GM13976 (cell line): ENCODE measurements at regions not wholly inside any gene's neighbourhood (a gene's known extent, or its start where the extent isn't known, plus 50 kb on each side); places are given as distances from the start of the nearest gene placed in this dataset.

ENCODE experiments used
- DNase-seq: peaks from one replicate; pipeline ENCODE4 v3.0.0; 2012; ENCODE audit warnings: low spot score
- in situ Hi-C: fragments of 300-500 bp; cut with MboI; formaldehyde crosslinking; loops from one replicate; pipeline ENCODE4 v1.12.0; 2022; ENCODE audit warnings: low sequenced_read_pairs, mixed read lengths, inconsistent platforms; ENCODE audit not compliant: unreplicated experiment
- TF ChIP-seq, protein P1 (sequence below): IDR thresholded peaks from 2 replicates; pipeline ENCODE4 v1.5.1; 2012; ENCODE audit warnings: borderline replicate concordance, mild to moderate bottlenecking; ENCODE audit not compliant: insufficient read depth; ENCODE audit errors: extremely low read depth, missing control alignments, control extremely low read depth

DNA sequence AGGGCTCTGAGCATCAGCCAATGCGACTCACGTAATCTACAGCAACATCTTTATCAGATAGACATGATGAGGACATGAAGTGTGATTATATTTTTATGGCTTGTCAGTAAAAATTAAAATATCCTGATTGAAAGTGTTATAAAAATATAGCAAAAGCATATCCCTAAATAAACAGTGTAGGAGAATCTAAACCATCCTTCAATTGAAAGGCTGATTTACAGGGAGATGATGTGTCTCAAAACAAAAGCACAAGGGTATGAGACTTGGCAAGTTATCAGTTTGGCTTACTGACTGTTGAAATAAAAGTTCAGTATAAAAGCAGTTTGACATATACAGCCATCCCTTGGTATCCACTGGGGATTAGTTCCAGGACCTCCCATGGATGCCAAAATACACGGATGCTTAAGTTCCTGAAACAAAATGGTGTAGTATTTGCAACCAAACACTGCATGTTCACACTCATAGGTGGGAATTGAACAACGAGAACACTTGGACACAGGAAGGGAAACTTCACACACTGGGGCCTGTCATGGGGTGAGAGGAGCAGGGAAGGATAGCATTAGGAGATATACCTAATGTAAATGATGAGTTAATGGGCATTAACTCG lies 149.9 kb upstream of the MAP1B start:
- TF ChIP-seq, protein P1, sequence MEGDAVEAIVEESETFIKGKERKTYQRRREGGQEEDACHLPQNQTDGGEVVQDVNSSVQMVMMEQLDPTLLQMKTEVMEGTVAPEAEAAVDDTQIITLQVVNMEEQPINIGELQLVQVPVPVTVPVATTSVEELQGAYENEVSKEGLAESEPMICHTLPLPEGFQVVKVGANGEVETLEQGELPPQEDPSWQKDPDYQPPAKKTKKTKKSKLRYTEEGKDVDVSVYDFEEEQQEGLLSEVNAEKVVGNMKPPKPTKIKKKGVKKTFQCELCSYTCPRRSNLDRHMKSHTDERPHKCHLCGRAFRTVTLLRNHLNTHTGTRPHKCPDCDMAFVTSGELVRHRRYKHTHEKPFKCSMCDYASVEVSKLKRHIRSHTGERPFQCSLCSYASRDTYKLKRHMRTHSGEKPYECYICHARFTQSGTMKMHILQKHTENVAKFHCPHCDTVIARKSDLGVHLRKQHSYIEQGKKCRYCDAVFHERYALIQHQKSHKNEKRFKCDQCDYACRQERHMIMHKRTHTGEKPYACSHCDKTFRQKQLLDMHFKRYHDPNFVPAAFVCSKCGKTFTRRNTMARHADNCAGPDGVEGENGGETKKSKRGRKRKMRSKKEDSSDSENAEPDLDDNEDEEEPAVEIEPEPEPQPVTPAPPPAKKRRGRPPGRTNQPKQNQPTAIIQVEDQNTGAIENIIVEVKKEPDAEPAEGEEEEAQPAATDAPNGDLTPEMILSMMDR: no peak
- in situ Hi-C loops: no loop called here
- no peak for DNase-seq

DNA sequence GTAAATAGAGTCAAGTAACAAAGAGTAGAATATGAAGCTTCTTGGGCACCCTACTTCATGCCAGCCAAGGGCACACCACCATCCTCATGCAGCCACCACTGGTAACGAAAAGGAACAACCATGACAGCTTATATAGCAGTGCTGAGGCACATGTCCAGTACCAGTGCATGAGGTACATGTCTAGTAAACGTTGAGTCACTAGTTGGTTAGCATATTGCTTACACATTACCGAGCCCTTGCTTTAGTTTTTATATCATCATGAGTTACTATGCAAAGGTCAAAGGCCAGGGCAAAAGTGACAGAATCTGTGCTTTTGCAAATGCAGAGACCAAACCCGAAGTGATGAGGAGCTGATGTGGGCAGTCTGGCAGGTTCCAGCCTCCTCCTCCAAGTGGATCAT lies 147.1 kb upstream of the MAP1B start:
- TF ChIP-seq, protein P1: no peak
- in situ Hi-C loops: no loop called here
- DNase-seq: no peak

DNA sequence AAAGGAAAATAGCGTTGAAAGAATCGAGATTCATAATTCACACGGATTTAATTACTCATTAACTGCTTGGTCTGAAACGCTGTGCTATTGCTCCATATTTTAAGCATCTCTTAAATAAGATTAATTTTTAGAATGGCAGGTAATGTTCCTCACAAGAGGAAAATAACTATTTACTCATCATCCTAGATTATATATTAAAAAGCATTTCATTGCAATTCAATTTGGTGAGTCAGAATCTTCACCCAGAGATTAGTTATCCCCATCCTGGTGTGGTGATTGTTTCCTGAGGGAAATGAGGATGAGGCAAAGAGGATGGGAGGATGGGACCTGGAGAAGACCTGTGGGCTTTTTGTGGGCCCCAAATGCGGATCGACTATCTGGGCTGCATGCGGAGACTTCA lies 145.5 kb upstream of the MAP1B start:
- DNase-seq: no peak
- TF ChIP-seq, protein P1: no peak
- in situ Hi-C loops: no loop called here

DNA sequence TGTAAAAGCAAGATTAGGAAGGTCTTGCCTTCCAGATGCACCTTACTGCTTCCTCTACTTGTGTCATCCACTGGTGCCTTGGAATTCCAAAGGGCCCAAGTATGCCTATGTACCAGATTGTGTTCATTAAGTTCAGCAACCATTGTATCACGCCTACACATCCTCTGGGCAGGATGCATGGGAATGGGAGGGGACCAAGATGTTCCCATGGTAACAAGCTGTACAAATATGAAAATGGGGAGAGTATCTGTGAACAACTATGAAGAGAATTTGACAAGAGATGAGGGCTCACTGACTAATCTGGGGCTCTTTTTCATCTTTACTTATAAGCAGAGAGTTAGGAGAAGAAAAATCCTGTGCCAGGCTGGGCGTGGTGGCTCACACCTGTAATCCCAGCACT lies 137.8 kb upstream of the MAP1B start:
- DNase-seq: no peak
- in situ Hi-C loops: no loop called here
- TF ChIP-seq, protein P1: no peak

DNA sequence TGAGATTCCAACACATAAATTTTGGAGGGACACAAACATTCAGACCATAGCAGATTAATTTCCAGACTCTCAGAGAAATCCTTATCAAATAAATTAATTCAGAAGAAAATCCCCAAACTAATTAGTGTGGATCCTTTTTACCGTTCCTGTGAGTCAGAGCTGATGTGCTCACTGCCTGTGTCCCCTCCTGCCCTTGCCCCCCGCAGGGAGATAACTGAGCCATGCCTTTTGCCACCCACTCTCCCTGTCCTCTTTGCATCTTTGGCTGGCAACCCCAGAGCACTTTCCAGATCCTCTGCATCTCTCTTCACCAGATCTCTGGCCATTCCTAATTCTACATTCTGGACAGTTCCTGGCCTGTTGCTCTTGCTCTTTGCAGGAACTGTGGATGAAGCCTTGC lies 135.4 kb upstream of the MAP1B start:
- in situ Hi-C loops: no loop called here

DNA sequence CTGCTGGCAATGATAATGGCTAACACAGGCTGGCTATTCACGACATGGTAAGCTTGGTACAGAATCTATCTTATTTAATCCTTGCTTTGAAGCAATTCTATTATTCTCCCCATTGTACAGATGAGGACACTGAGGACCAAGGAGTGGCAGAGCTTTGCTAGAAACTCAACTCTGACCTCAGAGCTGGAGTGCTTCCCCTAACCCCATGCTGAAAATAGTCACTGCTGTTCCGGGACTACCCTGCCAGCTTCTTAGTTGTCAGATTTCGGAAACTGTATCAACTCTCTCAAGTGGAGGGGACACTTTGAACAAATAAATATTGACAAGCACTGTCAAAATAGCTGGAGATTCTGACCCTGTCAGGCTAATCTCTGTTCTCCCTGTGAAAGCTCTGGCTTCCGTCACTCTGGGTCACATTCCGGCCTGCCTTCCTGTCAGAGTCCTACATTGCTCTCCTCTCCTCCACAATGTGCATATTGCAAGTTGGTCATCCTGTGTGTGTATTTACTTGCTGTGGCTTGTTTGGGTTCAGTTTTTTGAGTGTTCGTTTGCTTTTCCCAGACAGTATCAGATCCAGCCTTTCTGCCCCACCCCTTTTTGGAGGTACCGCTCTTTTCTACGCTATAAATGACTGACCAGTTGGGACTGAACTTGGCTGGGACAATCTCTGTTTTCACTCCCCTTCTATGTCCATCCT lies 134.3 kb upstream of the MAP1B start:
- TF ChIP-seq, protein P1: no peak
- no peak for DNase-seq
- in situ Hi-C loops: no loop called here

More for the DNA sequence above, 135.4 kb upstream of the MAP1B start:
- no peak for DNase-seq
- TF ChIP-seq, protein P1: no peak
